A673 (cell line): ENCODE measurements at regions not wholly inside any gene's neighbourhood (a gene's known extent, or its start where the extent isn't known, plus 50 kb on each side); places are given as distances from the start of the nearest gene placed in this dataset.

Experiments
- BruUV-seq: library from RNA; stranded (reverse); fragments of 400-500 nt; replicated peaks from 2 replicates; lab custom pipeline; 2021; lab: Mats Ljungman, UMichigan
- CTCF ChIA-PET: fragments of 300-600 bp; sonication (Branson Sonifier 250); formaldehyde crosslinking; loops from one replicate; lab custom pipeline; 2022; ENCODE audit warnings: antibody characterized with exemption; lab: Charles Lee
- POLR2A ChIA-PET: fragments of 300-600 bp; sonication (Branson Sonifier 250); formaldehyde crosslinking; loops from one replicate; lab custom pipeline; 2022; ENCODE audit warnings: antibody characterized with exemption; ENCODE audit not compliant: low non-redundant PET; lab: Charles Lee
- DNase-seq: peaks from one replicate; pipeline ENCODE4 v3.0.0-alpha.2; 2015; ENCODE audit warnings: low spot score
- H3K27ac ChIP-seq: fragments of 200-600 bp; sonication (generic); 2 replicates; pipeline ENCODE4 v1.5.1; 2016; ENCODE audit warnings: mixed run types, low read depth, mild to moderate bottlenecking, mixed read lengths, antibody characterized with exemption, low read length; ENCODE audit not compliant: poor library complexity, severe bottlenecking
- H3K27me3 ChIP-seq: fragments of 200-600 bp; sonication (generic); replicated peaks from 2 replicates; pipeline ENCODE4 v1.6.1; 2017; ENCODE audit warnings: mixed run types, low read depth, mild to moderate bottlenecking, mixed read lengths, antibody characterized with exemption, low read length; ENCODE audit not compliant: insufficient read depth, poor library complexity
- H3K36me3 ChIP-seq: fragments of 200-600 bp; sonication (generic); 2 replicates; pipeline ENCODE4 v1.6.1; 2016; ENCODE audit warnings: mixed run types, mild to moderate bottlenecking, mixed read lengths, antibody characterized with exemption, low read length; ENCODE audit not compliant: insufficient read depth, poor library complexity, severe bottlenecking
- H3K4me1 ChIP-seq: fragments of 200-600 bp; sonication (generic); 2 replicates; pipeline ENCODE4 v1.6.1; 2017; ENCODE audit warnings: mixed run types, mild to moderate bottlenecking, mixed read lengths, antibody characterized with exemption, low read length; ENCODE audit not compliant: insufficient read depth, poor library complexity, severe bottlenecking
- H3K4me3 ChIP-seq: fragments of 200-600 bp; sonication (generic); 2 replicates; pipeline ENCODE4 v1.5.1; 2016; ENCODE audit warnings: low read depth, mixed run types, mild to moderate bottlenecking, mixed read lengths, low read length; ENCODE audit not compliant: poor library complexity, severe bottlenecking
- H3K9me3 ChIP-seq: fragments of 200-600 bp; sonication (generic); 2 replicates; pipeline ENCODE4 v1.6.1; 2016; ENCODE audit warnings: mixed run types, low read depth, mild to moderate bottlenecking, mixed read lengths, antibody characterized with exemption, low read length; ENCODE audit not compliant: poor library complexity, severe bottlenecking
- CTCF ChIP-seq: fragments of 300-800, 200-600 bp; sonication (generic); conservative IDR thresholded peaks from 2 replicates; pipeline ENCODE4 v1.5.1; 2017; ENCODE audit warnings: low read depth, mild to moderate bottlenecking, antibody characterized with exemption, low read length, moderate library complexity, mixed read lengths
- EZH2 ChIP-seq: fragments of 200-600 bp; sonication (generic); IDR thresholded peaks from 2 replicates; pipeline ENCODE4 v1.6.1; 2017; ENCODE audit warnings: borderline replicate concordance, low read depth, mild to moderate bottlenecking, mixed read lengths, antibody characterized with exemption, low read length; ENCODE audit not compliant: poor library complexity, severe bottlenecking
- intact Hi-C: fragments of 100-400 bp; cut with micrococcal nuclease; formaldehyde crosslinking; loops from one replicate; pipeline ENCODE4 v1.10.0; 2022; ENCODE audit not compliant: unreplicated experiment

GRCh38 chr7:40964610-40965009, 738.3 kb downstream of the INHBA start:
- no peak for TF ChIP-seq EZH2
- no peak for TF ChIP-seq CTCF
- H3K27ac ChIP-seq = no peak overlapping the region
- no peak for DNase-seq
- intact Hi-C loops = no loop called here
- no TSS peak for BruUV-seq
- H3K4me3 ChIP-seq = no peak overlapping the region
- H3K4me1 ChIP-seq = no peaks in the 10 kb centered on the region
- CTCF ChIA-PET = no interaction called here
- POLR2A ChIA-PET = no interaction called here
- no peaks in the 10 kb centered on the region for H3K27me3 ChIP-seq
- no peaks in the 10 kb centered on the region for H3K9me3 ChIP-seq
- H3K36me3 ChIP-seq = no peaks in the 10 kb centered on the region

- intact Hi-C loops = no loop called here
- Histone ChIP-seq H3K36me3 (no peaks in the 10 kb centered on the region), H3K27ac (no peak overlapping the region), H3K27me3 (no peaks in the 10 kb centered on the region), H3K4me1 (no peaks in the 10 kb centered on the region), H3K4me3 (no peak overlapping the region), H3K9me3 (no peaks in the 10 kb centered on the region)
- no peak for TF ChIP-seq CTCF
- TF ChIP-seq EZH2 = no peak
- POLR2A ChIA-PET = no interaction called here
- CTCF ChIA-PET = no interaction called here
- DNase-seq = no peak
- BruUV-seq = no TSS peak
Observed at GRCh38 chr7:40959955-40960354, 742.9 kb downstream of the INHBA start.

GRCh38 chr7:40948239-40948638, 754.7 kb downstream of the INHBA start:
- Histone ChIP-seq H3K27me3 (no peaks in the 10 kb centered on the region), H3K36me3 (no peaks in the 10 kb centered on the region), H3K4me1 (no peaks in the 10 kb centered on the region), H3K27ac (no peak overlapping the region), H3K4me3 (no peak overlapping the region), H3K9me3 (peaks cover 10% of the 10 kb centered on the region)
- POLR2A ChIA-PET = no interaction called here
- TF ChIP-seq EZH2 (no peak), CTCF (no peak)
- CTCF ChIA-PET = no interaction called here
- intact Hi-C loops = no loop called here
- no TSS peak for BruUV-seq
- no peak for DNase-seq
